GM20431 (cell line): ENCODE measurements at regions not wholly inside any gene's neighbourhood (a gene's known extent, or its start where the extent isn't known, plus 50 kb on each side); places are given as distances from the start of the nearest gene placed in this dataset.

Experiments
- in situ Hi-C: fragments of 300-500 bp; cut with MseI, MboI; formaldehyde crosslinking; loops from one replicate; pipeline ENCODE4 v1.15.0; 2020; ENCODE audit warnings: low sequenced_read_pairs; ENCODE audit not compliant: unreplicated experiment

DNA sequence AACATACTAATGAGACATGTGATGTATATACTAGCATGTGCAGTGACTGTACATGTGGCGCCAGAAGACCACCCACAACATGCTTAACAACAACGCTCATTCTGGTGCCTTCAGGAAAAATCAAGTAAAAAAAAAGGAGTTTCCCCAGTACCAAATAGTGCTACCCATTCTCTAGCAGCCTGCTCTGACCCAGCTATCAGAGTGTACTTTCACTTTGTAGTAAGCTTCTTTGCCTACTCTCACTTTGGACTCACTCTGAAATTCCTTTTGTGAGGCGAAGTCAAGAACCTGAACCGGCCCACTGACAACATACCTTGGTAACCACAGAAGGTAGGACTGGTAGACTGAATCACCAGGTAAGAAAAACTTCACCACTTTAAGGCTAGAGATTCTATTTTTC, 1100.0 kb downstream of the GRIK2 start:
- in situ Hi-C loops = no loop called here

DNA sequence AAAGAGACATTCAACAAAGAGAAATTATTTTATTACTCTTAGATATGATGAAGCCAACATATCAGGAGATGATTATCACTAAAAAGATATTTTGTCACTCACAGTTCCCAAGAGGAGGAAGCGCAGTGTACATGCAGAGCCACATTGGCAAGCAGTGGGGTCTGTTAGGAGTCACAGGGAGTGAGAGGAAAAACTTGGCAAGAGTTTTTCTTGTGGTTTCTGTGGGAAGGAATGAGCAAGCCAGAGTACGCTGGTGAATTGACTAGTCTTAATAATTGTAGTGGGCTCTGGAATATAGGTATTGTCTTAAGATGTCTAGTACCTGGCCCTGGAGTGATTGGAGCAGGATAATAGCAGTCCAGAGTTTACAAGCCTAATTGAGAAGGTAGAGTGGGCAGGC, 1095.2 kb downstream of the GRIK2 start:
- in situ Hi-C loops = no loop called here

DNA sequence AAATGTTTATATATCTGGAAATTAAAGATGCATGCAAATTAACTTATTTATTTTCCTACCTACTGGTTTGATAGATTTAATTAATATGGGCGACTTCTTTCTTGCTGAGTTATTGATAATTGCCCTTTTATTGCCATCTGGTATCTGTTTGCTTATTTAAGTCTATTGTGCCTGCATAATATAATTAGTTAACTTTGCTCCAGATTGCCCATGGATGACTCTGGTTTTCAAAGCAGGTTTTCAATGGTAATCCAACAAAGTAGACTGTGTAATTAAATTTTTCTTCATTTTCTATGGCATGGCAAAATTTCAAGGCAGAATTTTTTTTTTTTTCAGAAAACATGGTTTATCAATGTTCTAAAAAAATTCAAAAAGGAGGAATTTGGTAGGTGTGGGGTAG, 1092.0 kb downstream of the GRIK2 start:
- in situ Hi-C loops = no loop called here

DNA sequence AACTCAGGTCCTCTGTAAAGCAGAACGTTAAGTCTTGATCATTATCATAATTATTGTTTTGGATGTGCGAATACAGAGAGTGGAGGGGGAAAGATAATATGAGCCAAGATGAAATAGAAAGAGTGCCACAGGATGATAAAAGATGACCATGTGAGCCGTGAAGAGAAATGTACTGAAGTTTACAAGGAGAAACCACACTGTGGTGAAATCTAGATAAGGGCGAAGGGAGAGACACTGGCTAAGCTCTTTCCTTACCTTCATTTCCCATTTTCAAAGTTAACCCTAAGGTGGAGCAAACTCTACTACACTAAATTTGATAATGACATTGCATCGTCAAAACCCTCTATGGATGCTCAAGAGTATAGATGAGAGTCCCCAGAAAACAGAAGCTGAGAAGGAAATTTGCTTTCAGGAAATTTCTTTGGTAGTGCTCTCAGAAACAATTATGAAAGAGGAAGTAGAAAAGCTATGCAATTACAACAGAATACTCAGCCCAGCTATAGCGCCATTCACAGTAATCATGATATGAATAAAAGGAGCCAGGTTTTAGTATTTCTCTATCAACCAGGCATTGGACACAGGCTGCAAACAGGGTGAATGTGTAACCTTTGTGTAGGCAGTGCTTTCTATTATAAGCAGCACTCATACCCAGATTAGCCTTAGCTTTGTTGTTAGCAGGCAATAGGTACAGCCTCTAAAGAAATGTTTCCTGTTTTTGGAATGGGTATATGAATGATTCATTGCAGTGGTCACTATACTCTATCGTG, 1080.7 kb downstream of the GRIK2 start:
- in situ Hi-C loops = no loop called here

DNA sequence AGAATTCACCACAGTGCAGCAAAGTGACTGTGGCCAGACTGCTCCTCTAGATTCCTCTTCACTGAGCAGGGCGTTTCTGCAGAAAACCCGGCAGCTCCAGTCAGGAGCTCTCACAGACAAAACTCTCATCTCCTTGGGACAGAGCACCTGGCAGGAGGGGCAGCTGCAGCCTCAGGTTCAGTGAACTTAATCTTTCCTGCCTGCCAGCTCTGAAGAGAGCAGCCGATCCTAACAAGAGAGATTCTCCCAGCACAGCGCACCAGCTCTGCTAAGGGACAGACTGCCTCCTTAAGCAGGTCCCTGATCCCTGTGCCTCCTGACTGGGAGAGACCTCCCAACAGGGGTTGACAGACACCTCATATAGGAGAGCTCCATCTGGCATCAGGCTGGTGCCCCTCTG, 1065.5 kb downstream of the GRIK2 start:
- in situ Hi-C loops = no loop called here

DNA sequence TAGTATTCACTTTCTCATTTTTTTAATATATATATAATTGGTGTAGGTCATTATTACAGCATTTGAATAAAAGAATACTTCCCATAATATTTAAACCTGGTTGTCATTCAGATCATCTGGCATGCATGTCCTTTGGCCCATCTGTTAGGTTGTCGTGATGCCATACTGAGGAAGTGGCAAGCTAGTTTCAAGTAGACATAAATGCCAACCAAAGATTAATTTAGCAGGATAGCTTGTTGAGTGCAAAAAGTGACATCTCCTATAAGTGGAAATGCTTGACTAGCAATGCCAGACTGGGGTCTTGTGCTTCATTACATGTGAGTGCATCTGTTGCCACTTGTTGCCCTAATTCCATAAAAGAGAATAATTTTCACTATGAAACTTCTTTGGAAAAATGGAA, 1044.7 kb downstream of the GRIK2 start:
- in situ Hi-C loops = no loop called here

DNA sequence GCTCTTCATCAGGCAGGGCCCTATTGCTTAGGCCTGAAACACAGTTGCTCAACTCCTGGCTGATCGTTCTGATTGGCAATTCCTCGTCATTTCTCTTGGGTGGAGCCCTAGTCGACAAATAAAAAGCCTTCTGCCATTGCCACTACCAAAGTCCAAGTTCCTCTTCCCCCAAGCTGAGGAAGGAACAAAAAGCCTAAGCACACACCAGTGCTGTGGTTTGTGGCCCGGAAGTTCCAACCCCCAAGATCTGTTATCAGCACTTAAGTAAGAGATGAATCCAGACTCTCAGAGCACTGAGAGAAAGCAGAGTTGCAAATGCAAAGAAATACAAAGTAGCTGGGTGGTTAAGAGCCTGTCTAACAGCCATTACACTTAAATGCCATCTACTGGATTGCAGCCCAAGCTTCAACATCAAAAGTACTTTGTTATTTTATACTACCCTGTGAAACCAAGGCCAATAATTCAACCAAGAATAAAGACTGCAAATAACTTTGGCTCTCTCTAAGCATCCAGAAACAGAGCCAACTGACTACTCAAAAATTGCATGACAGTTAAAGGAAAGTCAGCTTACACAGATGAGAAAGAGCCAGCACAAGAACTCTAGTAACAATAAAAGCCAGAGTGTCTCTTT, 1024.0 kb downstream of the GRIK2 start:
- in situ Hi-C loops = no loop called here

DNA sequence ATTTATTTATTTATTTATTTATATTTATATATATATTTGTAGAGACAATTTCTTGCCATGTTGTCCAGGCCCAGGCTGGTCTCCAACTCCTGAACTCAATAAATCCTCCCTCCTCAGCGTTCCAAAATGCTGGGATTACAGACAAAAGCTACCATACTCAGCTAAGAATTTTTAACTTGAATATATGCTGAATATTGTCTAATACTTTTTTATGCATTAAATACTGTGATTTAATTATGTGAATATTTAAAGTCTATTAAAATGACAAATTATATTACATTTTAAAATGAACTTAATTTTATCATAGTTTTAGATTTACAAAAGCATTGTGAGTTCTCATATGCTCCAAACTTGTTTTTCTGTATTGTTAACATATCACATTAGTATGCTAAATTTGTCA, 1022.4 kb downstream of the GRIK2 start:
- in situ Hi-C loops = no loop called here

DNA sequence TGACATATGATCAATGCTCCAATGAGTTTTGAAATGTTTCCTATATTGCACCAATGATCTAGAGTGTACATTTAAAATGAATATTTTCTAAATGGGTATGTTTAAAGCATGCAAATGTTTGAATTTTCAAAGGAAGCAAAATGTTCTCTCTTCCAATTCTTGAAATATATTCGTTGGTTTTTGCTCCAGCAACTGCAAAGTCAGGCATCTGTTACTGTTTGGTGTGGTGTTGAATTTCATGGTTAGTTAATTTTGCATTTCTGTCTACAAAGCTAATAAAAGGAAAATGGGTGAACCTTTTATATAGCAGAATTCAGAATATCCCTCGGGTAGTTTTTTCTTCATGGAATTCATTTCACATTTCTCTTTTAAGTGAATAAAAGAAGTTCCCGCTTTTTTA, 1018.3 kb downstream of the GRIK2 start:
- in situ Hi-C loops = no loop called here

DNA sequence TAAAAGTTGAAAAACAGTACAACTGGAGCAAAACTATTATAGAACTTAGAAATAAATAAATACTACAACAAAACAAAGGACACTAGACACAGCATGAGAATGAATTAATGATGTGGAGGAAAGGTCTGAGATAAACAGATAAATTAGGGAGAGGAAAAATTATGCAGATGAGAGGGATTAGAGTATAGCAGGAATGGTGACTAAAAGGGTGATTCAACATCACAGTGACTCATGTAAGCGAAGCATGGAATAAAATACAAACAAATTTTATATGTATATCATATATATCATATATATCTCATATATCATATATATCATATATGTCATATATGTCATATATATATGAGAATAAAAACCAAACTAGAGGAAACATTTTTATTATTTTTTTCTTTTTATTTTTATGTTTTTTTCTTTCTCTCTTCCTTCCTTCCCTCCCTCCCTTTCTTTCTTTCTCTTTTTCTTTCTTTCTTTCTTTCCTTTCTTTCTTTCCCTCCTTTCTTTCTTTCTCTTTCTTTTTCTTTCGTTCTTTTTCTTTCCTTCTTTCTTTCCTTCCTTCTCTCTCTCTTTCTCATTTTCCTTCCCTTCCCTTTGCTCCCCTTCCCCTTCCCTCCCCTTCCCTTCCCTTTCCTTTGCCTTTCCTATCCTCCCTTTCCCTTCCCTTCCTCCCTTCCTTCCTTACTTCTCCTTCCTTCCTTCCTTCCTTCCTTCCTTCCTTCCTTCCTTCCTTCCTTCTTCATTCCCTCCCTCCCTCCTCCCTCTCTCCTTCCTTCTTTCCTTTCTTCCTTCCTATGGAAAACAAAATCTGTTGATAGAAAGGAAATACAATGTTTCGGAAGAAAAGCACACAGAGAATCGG, 1014.6 kb downstream of the GRIK2 start:
- in situ Hi-C loops = no loop called here

DNA sequence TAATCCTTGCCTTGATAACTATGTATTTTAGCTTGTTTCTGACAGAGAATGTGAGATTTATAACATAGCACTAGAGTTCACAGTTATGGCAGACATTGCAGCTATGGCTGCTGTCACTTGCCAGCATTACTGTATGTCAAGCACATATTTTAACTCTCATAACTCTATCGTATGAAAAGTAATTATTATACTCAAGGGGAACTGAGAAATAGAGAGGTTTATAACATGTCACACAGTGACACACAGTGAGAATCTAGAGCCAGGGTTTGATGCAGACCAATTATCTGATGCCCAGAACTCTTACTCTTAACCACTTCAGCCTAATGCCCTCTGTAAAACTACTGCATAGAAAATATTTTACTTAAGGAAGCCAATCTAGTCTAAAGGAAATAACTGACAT, 1012.4 kb downstream of the GRIK2 start:
- in situ Hi-C loops = no loop called here

DNA sequence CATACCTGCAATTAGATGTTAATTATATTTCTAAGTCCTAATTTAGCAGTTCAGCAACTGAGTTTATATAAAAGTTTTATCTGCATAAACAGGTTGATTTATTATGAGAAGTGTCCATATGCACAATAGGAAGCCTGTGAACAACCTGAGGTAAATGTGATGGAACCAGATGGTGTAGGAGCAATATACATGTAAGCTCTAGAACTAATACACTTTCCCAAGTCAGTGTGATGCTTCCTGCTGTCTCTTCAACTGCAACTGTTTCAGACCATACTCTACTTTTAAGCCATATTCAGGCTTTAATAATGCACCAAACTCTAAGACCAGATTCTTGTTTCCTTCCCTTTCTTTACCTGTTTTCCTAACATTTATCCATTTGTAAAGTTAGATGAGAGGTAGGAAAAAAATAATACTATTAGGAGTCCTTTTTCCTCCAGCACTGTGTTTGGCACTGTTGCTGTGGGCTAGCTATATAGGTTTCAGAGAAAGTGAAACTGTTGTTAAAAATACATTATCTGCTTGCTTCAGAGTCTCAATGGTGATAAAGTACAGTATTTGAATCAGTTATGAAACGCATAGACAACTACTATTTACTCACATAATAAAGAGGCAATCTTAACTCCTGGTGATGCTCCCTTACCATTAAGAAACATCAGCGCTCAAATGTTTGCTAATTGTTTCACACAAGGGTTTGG, 1009.3 kb downstream of the GRIK2 start:
- in situ Hi-C loops = no loop called here

DNA sequence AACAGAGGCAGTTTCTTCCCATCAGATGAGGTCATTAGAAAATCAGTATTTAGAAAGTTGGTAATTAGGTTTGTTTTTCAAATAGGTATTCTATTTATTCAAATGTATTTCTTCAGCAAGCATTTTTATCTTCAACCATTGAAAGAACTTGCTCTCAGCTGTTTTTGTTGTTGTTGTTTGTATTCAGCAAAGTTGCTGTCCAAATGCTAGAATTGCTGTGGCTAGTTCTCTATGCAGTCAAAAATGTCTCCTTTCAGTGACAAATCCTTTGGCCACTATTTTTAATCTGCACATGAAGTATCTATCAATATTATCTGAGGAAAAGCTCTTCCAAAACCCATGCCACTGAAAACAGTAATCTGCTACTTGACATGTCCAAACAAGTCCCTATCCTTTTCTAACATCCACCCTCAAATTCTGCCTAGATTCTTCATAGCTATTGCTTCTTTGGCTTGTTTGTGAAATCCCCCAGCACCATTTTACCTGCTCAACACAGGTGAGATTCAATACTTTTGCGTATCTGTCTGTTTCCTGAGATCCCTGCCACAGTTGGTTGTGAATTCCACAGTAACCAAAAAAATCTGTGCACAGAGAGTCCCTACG, 1005.4 kb downstream of the GRIK2 start:
- in situ Hi-C loops = no loop called here

DNA sequence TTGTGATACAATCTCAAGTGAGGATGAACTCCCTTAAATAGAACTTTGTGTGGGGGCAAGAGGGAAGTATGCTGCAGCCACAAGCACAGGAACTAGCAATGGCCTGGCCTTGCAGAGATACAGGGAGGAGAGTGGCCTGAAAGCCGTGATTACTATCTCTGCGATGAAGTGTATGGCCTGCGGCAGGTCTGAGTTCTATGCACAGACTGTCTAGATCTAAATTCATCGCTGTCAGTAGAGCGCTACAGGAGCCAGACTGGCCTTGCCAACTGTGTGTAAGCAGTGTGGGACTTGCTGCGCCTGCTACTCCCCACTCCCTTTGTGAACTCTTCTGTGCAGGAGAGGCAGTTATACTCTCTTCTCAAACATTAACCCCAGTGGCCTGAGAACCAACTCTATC, 997.0 kb downstream of the GRIK2 start:
- in situ Hi-C loops = no loop called here

DNA sequence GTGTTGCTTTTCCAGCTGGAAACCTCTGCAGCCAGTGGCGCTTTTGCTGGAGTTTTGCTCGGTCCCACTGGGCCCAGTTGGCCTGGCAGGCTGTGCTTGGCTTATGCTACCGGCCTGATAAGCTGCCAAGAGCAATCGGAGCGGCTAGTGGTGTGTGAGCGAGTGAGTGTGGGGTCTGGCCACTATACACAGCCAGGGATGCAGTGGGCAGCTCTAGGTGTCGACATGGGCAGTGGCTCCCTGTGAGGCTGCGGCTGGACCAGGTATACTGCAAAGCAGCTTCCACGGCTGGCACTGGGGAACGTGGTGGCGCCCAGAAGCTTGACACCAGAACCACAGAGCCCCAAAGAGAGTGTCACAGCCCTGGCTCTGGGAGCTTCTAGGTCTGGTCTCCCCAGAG, 996.5 kb downstream of the GRIK2 start:
- in situ Hi-C loops = no loop called here

DNA sequence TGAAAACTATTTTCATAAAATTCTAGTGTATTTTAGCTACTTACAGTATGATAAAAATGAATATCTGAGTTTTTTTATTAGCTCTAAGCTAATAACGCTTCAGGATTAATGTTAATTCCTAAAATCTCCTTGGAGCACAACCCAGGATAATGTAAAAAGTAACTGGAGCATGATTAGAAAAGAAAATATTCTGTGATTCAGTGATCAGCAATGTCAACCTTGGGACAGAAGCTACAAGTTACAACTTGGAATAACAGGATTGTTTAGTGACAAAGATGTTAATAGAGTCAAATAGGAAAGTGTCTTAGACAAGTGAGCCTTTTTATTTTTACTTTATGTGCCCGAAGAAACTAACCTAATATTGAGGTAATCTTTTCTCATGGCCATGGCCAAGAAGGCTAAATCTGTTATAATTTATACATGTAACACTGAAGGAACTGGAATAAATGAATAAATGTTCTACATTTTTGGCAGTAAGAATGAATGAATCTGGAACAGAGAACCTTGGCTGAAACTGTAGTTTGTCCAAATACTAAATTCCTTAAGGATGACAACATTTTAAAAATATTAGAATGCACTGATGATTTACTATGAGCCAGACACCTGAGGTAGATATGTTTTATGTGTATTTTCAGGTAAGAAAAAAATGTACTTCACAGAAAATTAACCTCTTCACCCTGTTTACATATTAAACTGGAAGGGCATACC, 994.0 kb downstream of the GRIK2 start:
- in situ Hi-C loops = no loop called here

DNA sequence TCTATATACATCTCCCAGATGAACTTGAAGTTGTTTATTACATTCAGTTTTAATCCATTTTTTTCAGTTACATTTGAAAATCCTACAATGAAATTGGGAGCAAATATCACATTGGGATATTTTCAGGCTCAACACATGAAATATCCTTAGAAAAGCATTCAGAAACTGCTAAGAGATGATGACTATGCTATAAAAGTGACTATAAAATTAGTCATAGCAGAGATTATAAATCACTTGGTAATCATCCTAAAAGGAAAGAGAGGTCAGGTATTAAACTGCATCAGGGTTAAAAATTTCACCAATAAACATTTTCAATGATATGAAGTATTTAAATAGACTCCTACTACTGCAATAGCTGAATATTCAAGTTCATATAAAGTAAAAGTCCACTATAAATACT, 987.7 kb downstream of the GRIK2 start:
- in situ Hi-C loops = no loop called here

DNA sequence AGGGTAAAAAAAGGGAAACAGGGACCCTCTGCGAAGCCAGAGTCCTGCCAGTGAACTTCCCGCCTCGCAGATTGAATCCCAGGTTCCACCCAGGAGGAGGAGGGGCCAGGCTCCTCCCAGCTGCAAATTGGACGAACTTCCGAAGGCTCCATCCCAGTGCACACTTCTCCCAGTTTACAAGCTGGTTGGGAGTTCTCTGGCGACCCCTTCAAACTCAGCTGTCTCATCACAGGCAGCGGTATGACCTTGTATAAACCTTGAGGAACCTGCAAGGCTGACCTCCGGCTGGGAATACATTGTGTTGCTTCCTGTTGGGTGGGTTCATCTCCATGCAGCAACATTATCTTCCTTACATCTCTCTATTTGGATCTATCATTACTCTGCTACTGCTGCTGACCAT, 962.7 kb downstream of the GRIK2 start:
- in situ Hi-C loops = no loop called here

DNA sequence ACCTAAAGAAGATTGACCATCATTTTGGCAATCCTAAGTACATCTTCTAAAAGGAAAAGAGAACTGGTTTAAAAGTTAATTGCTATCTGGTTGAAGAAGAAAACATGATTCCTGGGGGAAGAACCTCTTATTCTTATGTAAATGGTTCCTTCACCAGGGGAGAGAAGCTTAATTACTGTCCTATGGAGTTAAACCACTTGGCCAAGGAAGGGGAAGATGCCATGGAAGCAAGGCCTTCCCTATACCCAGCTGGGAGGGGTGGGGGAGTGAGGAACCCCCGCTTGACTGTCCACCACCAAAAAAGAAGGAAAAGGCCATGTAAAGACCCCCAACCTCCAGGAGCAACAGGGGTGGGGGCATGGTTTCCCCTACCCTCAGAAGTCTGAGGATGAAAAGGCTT, 962.1 kb downstream of the GRIK2 start:
- in situ Hi-C loops = no loop called here

DNA sequence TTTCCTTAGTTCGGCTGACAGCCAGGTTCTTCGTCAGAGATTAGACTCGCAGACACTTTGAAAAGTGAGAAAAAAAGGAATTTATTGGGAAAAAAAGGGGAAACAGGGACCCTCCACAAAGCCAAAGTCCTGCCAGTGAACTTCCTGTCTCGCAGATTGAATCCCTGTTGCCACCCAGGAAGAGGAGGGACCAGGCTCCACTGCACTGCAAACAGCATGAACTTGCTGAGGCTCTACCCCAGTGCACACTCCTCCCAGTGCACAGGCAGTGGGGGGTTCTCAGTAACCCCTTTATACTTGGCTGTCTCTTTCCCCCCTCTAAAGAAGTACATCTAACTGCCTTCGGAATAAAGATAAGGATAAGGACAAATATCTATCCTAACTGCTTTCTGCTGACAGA, 959.0 kb downstream of the GRIK2 start:
- in situ Hi-C loops = no loop called here
